ENCODE measurements at regions not wholly inside any gene's neighbourhood (a gene's known extent, or its start where the extent isn't known, plus 50 kb on each side); places are given as distances from the start of the nearest gene placed in this dataset.

DNA sequence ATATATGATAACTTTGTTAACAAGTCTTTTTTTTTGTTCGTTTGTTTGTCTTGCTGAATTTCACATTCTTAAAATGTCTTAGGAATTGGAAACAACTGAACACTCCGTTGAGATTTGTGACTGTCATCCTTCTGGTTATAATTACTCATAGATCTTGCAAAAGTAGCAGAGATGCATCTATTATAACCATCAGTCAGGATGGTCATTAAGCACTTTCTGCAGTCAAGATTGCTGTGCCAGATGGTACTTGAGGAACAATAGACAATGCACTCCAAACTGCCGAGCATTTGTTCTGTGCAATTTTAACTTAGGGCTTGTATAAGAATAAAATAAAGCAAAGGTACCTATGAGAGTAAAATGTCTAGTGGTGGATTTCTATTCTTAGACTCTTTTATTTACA lies 710.1 kb upstream of the KCND2 start:
- TF ChIP-seq, protein P1, sequence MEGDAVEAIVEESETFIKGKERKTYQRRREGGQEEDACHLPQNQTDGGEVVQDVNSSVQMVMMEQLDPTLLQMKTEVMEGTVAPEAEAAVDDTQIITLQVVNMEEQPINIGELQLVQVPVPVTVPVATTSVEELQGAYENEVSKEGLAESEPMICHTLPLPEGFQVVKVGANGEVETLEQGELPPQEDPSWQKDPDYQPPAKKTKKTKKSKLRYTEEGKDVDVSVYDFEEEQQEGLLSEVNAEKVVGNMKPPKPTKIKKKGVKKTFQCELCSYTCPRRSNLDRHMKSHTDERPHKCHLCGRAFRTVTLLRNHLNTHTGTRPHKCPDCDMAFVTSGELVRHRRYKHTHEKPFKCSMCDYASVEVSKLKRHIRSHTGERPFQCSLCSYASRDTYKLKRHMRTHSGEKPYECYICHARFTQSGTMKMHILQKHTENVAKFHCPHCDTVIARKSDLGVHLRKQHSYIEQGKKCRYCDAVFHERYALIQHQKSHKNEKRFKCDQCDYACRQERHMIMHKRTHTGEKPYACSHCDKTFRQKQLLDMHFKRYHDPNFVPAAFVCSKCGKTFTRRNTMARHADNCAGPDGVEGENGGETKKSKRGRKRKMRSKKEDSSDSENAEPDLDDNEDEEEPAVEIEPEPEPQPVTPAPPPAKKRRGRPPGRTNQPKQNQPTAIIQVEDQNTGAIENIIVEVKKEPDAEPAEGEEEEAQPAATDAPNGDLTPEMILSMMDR (IDR thresholded peaks at IDR 0.05; ENCODE audit: borderline replicate concordance, extremely low read depth, low read length, poor library complexity, severe bottlenecking), result no peak
- TF ChIP-seq EZH2 (IDR thresholded peaks at IDR 0.05; ENCODE audit: borderline replicate concordance, low read depth, low read length, severe bottlenecking), result no peak

Data from DND-41 (cell line).